Mesendoderm (in vitro differentiated cells): ENCODE measurements at regions not wholly inside any gene's neighbourhood (a gene's known extent, or its start where the extent isn't known, plus 50 kb on each side); places are given as distances from the start of the nearest gene placed in this dataset.

Experiments used
- DNase-seq: peaks from one replicate; pipeline ENCODE4 v3.0.0; 2013
- H2AK5ac ChIP-seq: 2 replicates; pipeline ENCODE4 v1.6.1; 2013; ENCODE audit warnings: low read length, inconsistent platforms
- H2BK120ac ChIP-seq: 2 replicates; pipeline ENCODE4 v1.6.1; 2013; ENCODE audit warnings: low read depth, mild to moderate bottlenecking, low read length, moderate library complexity, mixed read lengths
- H2BK15ac ChIP-seq: replicated peaks from 2 replicates; pipeline ENCODE4 v1.6.1; 2013; ENCODE audit warnings: low read depth, mild to moderate bottlenecking, moderate library complexity
- H2BK5ac ChIP-seq: 2 replicates; pipeline ENCODE4 v1.6.1; 2013; ENCODE audit warnings: low read length, inconsistent platforms
- H3K18ac ChIP-seq: 2 replicates; pipeline ENCODE4 v1.6.1; 2013; ENCODE audit warnings: mild to moderate bottlenecking, low read length, mixed read lengths
- H3K23ac ChIP-seq: one replicate; pipeline ENCODE4 v1.6.1; 2013; ENCODE audit warnings: low read length
- H3K27ac ChIP-seq: 2 replicates; pipeline ENCODE4 v1.5.1; 2013; ENCODE audit warnings: low read depth, mild to moderate bottlenecking, inconsistent platforms, low read length, moderate library complexity
- H3K27me3 ChIP-seq: 2 replicates; pipeline ENCODE4 v1.6.1; 2013; ENCODE audit warnings: low read length, control low read depth, mild to moderate bottlenecking, inconsistent platforms; ENCODE audit not compliant: insufficient read depth, poor library complexity
- H3K36me3 ChIP-seq: 2 replicates; pipeline ENCODE4 v1.6.1; 2013; ENCODE audit warnings: low read length, inconsistent platforms; ENCODE audit not compliant: control insufficient read depth, insufficient read depth
- H3K4ac ChIP-seq: one replicate; pipeline ENCODE4 v1.6.1; 2013; ENCODE audit warnings: low read depth, mild to moderate bottlenecking, low read length, moderate library complexity
- H3K4me1 ChIP-seq: 2 replicates; pipeline ENCODE4 v1.6.1; 2013; ENCODE audit warnings: low read depth, low read length, inconsistent platforms; ENCODE audit not compliant: control insufficient read depth
- H3K4me2 ChIP-seq: 2 replicates; pipeline ENCODE4 v1.6.1; 2013; ENCODE audit warnings: low read length
- H3K4me3 ChIP-seq: 2 replicates; pipeline ENCODE4 v1.5.1; 2013; ENCODE audit warnings: mild to moderate bottlenecking, low read length
- H3K56ac ChIP-seq: one replicate; pipeline ENCODE4 v1.6.1; 2013; ENCODE audit warnings: low read length
- H3K79me1 ChIP-seq: 2 replicates; pipeline ENCODE4 v1.6.1; 2013; ENCODE audit warnings: low read length, inconsistent platforms
- H3K79me2 ChIP-seq: 2 replicates; pipeline ENCODE4 v1.6.1; 2013; ENCODE audit warnings: mild to moderate bottlenecking, low read length; ENCODE audit not compliant: control insufficient read depth, insufficient read depth
- H3K9ac ChIP-seq: 2 replicates; pipeline ENCODE4 v1.6.1; 2013; ENCODE audit warnings: low read length, inconsistent platforms
- H4K5ac ChIP-seq: one replicate; pipeline ENCODE4 v1.6.1; 2013; ENCODE audit warnings: low read length
- H4K8ac ChIP-seq: one replicate; pipeline ENCODE4 v1.6.1; 2013; ENCODE audit warnings: low read depth, mild to moderate bottlenecking, control low read depth, low read length, moderate library complexity
- WGBS: extraction: QIAGEN DNeasy Blood & Tissue Kit; methylation state at CpG from one replicate; pipeline ENCODE4 v1.1.7; 2013; ENCODE audit warnings: low lambda C conversion rate, missing lambda C conversion rate; ENCODE audit not compliant: insufficient coverage; ENCODE audit errors: extremely low coverage; 5-methylcytosine and 5-hydroxymethylcytosine counted together

- no peak overlapping the region for H4K5ac ChIP-seq
- no peaks in the 10 kb centered on the region for H3K79me2 ChIP-seq
- DNase-seq: no peak
- no CpG with 5 or more reads among the region's 2 CpGs for WGBS
- H3K27me3 ChIP-seq: no peaks in the 10 kb centered on the region
- no peak overlapping the region for H2BK5ac ChIP-seq
- no peak overlapping the region for H2BK120ac ChIP-seq
- H2AK5ac ChIP-seq: no peak overlapping the region
- no peak overlapping the region for H4K8ac ChIP-seq
- no peaks in the 10 kb centered on the region for H3K36me3 ChIP-seq
- no peak overlapping the region for H3K56ac ChIP-seq
- no peak overlapping the region for H3K9ac ChIP-seq
- H3K79me1 ChIP-seq: no peaks in the 10 kb centered on the region
- H3K4me3 ChIP-seq: no peak overlapping the region
- peaks cover 7% of the 10 kb centered on the region for H3K4me1 ChIP-seq
- H2BK15ac ChIP-seq: no peak overlapping the region
- no peak overlapping the region for H3K18ac ChIP-seq
- no peak overlapping the region for H3K23ac ChIP-seq
- no peak overlapping the region for H3K27ac ChIP-seq
- no peak overlapping the region for H3K4ac ChIP-seq
- no peak overlapping the region for H3K4me2 ChIP-seq
These were observed 108.4 kb downstream of the MSX2 start for GRCh38 chr5:174832811-174833210.

GRCh38 chr5:174832025-174832424 is 107.6 kb downstream of the MSX2 start:
- peak; percentile 95 for DNase-seq
- Histone ChIP-seq H3K23ac (no peak overlapping the region), H3K18ac (no peak overlapping the region), H3K4me1 (peaks cover 7% of the 10 kb centered on the region), H3K27me3 (no peaks in the 10 kb centered on the region), H3K4me2 (peak overlapping the region; percentile 10), H3K4ac (peak overlapping the region; percentile 25), H3K56ac (no peak overlapping the region), H3K27ac (no peak overlapping the region), H2BK15ac (no peak overlapping the region), H3K79me2 (no peaks in the 10 kb centered on the region), H2AK5ac (no peak overlapping the region), H4K8ac (no peak overlapping the region), H2BK120ac (no peak overlapping the region), H3K9ac (no peak overlapping the region), H3K79me1 (no peaks in the 10 kb centered on the region), H3K4me3 (no peak overlapping the region), H2BK5ac (no peak overlapping the region), H3K36me3 (no peaks in the 10 kb centered on the region), H4K5ac (no peak overlapping the region)
- no CpG with 5 or more reads among the region's 3 CpGs for WGBS

GRCh38 chr5:174831031-174831660 is 106.8 kb downstream of the MSX2 start:
- no peak overlapping the region for H3K9ac ChIP-seq
- no peak overlapping the region for H4K5ac ChIP-seq
- no peak overlapping the region for H2BK5ac ChIP-seq
- H2BK15ac ChIP-seq: no peak overlapping the region
- H3K79me2 ChIP-seq: no peaks in the 10 kb centered on the region
- no peaks in the 10 kb centered on the region for H3K36me3 ChIP-seq
- H3K56ac ChIP-seq: no peak overlapping the region
- no peak overlapping the region for H4K8ac ChIP-seq
- no peak overlapping the region for H3K18ac ChIP-seq
- H3K27ac ChIP-seq: no peak overlapping the region
- H3K4me3 ChIP-seq: no peak overlapping the region
- H3K4me1 ChIP-seq: peaks cover 7% of the 10 kb centered on the region
- H3K27me3 ChIP-seq: no peaks in the 10 kb centered on the region
- H2BK120ac ChIP-seq: no peak overlapping the region
- no CpG with 5 or more reads among the region's 2 CpGs for WGBS
- no peak for DNase-seq
- H2AK5ac ChIP-seq: no peak overlapping the region
- no peaks in the 10 kb centered on the region for H3K79me1 ChIP-seq
- no peak overlapping the region for H3K23ac ChIP-seq
- no peak overlapping the region for H3K4me2 ChIP-seq
- peak overlapping the region; percentile 46 for H3K4ac ChIP-seq

GRCh38 chr5:174829511-174829864 is 105.1 kb downstream of the MSX2 start:
- H3K23ac ChIP-seq: no peak overlapping the region
- H2AK5ac ChIP-seq: no peak overlapping the region
- H2BK15ac ChIP-seq: no peak overlapping the region
- H3K79me1 ChIP-seq: no peaks in the 10 kb centered on the region
- no peak for DNase-seq
- H3K4me3 ChIP-seq: no peak overlapping the region
- no peak overlapping the region for H3K4ac ChIP-seq
- H3K36me3 ChIP-seq: no peaks in the 10 kb centered on the region
- H4K8ac ChIP-seq: no peak overlapping the region
- no peak overlapping the region for H3K4me2 ChIP-seq
- H2BK5ac ChIP-seq: no peak overlapping the region
- no peak overlapping the region for H3K18ac ChIP-seq
- no peaks in the 10 kb centered on the region for H3K27me3 ChIP-seq
- H2BK120ac ChIP-seq: no peak overlapping the region
- H3K56ac ChIP-seq: no peak overlapping the region
- H3K4me1 ChIP-seq: peaks cover 7% of the 10 kb centered on the region
- no peak overlapping the region for H3K27ac ChIP-seq
- H3K9ac ChIP-seq: no peak overlapping the region
- no peaks in the 10 kb centered on the region for H3K79me2 ChIP-seq
- WGBS: no CpG with 5 or more reads among the region's 5 CpGs
- H4K5ac ChIP-seq: no peak overlapping the region

- H3K79me2 ChIP-seq: no peaks in the 10 kb centered on the region
- H2BK120ac ChIP-seq: no peak overlapping the region
These were observed 104.6 kb downstream of the MSX2 start for GRCh38 chr5:174828804-174829510.

More at GRCh38 chr5:174828804-174829510, 104.6 kb downstream of the MSX2 start:
- no peak overlapping the region for H3K4me3 ChIP-seq
- H2BK15ac ChIP-seq: no peak overlapping the region
- no peak overlapping the region for H3K27ac ChIP-seq
- H2BK5ac ChIP-seq: no peak overlapping the region
- no peaks in the 10 kb centered on the region for H3K36me3 ChIP-seq
- DNase-seq: no peak
- no peaks in the 10 kb centered on the region for H3K79me1 ChIP-seq
- no CpG with 5 or more reads among the region's 10 CpGs for WGBS
- H3K4me2 ChIP-seq: no peak overlapping the region
- no peak overlapping the region for H3K9ac ChIP-seq
- H4K8ac ChIP-seq: no peak overlapping the region
- no peak overlapping the region for H3K23ac ChIP-seq
- peaks cover 7% of the 10 kb centered on the region for H3K4me1 ChIP-seq
- H2AK5ac ChIP-seq: no peak overlapping the region
- H3K56ac ChIP-seq: no peak overlapping the region
- no peak overlapping the region for H4K5ac ChIP-seq
- no peaks in the 10 kb centered on the region for H3K27me3 ChIP-seq
- H3K4ac ChIP-seq: no peak overlapping the region
- no peak overlapping the region for H3K18ac ChIP-seq
